SH-SY5Y (cell line): ENCODE measurements at regions not wholly inside any gene's neighbourhood (a gene's known extent, or its start where the extent isn't known, plus 50 kb on each side); places are given as distances from the start of the nearest gene placed in this dataset.

Experiments
- GATA2 ChIP-seq: IDR thresholded peaks from 2 replicates; pipeline ENCODE4 v1.6.1; 2011; ENCODE audit warnings: mild to moderate bottlenecking, low read depth, low read length
- GATA3 ChIP-seq: IDR thresholded peaks from 2 replicates; pipeline ENCODE4 v1.6.1; 2011; ENCODE audit warnings: low read depth, mild to moderate bottlenecking, low read length, moderate library complexity

- TF ChIP-seq GATA3, result no peak
- no peak for TF ChIP-seq GATA2
These were observed 375.9 kb upstream of the TSHZ2 start for GRCh38 chr20:52596256-52596655.
